ENCODE measurements at regions not wholly inside any gene's neighbourhood (a gene's known extent, or its start where the extent isn't known, plus 50 kb on each side); places are given as distances from the start of the nearest gene placed in this dataset.

DNA sequence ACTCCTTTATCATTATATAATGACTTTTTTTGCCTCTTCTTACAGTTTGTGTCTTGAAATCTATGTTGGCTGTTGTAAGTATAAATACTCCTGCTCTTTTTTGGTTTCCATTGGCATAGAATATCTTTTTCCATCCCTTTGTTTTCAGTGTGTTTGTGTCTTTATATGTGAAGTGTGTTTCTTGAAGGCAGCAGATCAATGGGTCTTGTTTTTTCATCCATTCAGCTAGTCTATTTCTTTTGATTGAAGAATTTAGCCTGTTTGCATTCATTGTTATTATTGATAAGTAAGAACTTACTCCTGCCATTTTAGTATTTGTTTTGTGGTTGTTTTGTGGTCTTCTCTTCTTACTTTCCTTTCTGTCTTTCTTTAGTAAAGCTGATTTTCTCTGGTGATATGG lies 322.8 kb downstream of the PLA2G4A start:
- no peaks in the 10 kb centered on the region for H3K4me1 ChIP-seq (ENCODE audit: control insufficient read depth, insufficient read depth, low read length)
- no peak for DNase-seq (ENCODE audit: low read depth, low spot score)
- H3K9me3 ChIP-seq (ENCODE audit: control insufficient read depth, insufficient read depth, low read length): no peaks in the 10 kb centered on the region
- no peak overlapping the region for H3K27ac ChIP-seq (ENCODE audit: low read length)
- H3K4me3 ChIP-seq (ENCODE audit: low read length): no peak overlapping the region
- no peaks in the 10 kb centered on the region for H3K36me3 ChIP-seq (ENCODE audit: control insufficient read depth, insufficient read depth, low read length)
- H3K27me3 ChIP-seq (ENCODE audit: control insufficient read depth, insufficient read depth, low read length): no peaks in the 10 kb centered on the region

DNA sequence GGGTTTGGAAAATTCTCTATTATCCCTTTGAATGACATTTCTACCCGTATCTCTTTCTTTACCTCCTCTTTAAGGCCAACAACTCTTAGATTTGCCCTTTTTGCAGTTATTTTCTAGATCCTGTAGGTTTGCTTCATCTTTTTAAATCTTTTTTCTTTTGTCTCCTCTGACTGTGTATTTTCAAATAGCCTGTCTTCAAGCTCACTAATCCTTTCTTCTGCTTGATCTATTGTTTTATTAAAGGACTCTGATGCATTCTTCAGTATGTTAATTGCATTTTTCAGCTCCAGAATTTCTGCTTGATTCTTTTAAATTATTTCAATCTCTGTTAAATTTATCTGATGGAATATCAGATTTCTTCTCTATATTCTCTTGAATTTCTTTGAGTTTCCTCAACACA lies 324.3 kb downstream of the PLA2G4A start:
- WGBS (ENCODE audit: insufficient coverage, insufficient read length): no CpG with 5 or more reads among the region's 1 CpG
- no peak for DNase-seq (ENCODE audit: low read depth, low spot score)

DNA sequence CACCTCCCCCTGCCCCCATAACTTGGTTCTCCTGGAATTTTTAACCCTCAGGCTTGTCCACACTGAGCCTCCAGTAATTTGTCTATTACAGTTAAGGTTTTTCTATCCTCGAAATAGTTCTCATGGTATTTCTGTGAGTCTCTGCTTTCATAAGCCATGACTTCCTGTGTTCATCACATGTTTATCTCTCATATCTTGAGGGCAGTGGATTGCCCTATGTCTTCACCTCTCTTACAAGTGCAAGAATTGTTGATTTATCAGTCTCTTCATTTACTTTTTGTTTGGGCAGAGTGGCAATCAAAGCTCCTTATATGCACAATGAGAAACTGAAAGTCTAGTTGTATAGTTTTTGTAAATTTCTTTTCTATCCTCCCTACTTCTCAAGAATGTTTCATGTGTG lies 328.4 kb downstream of the PLA2G4A start:
- H3K4me1 ChIP-seq (ENCODE audit: control insufficient read depth, insufficient read depth, low read length): no peaks in the 10 kb centered on the region
- no peaks in the 10 kb centered on the region for H3K9me3 ChIP-seq (ENCODE audit: control insufficient read depth, insufficient read depth, low read length)
- DNase-seq (ENCODE audit: low read depth, low spot score): no peak
- no peaks in the 10 kb centered on the region for H3K27me3 ChIP-seq (ENCODE audit: control insufficient read depth, insufficient read depth, low read length)
- no peaks in the 10 kb centered on the region for H3K36me3 ChIP-seq (ENCODE audit: control insufficient read depth, insufficient read depth, low read length)
- WGBS (ENCODE audit: insufficient coverage, insufficient read length): no CpG with 5 or more reads among the region's 1 CpG
- H3K4me3 ChIP-seq (ENCODE audit: low read length): no peak overlapping the region
- no peak overlapping the region for H3K27ac ChIP-seq (ENCODE audit: low read length)

More for the DNA sequence above, 324.3 kb downstream of the PLA2G4A start:
- Histone ChIP-seq H3K9me3 (ENCODE audit: control insufficient read depth, insufficient read depth, low read length) (no peaks in the 10 kb centered on the region), H3K36me3 (ENCODE audit: control insufficient read depth, insufficient read depth, low read length) (no peaks in the 10 kb centered on the region), H3K4me1 (ENCODE audit: control insufficient read depth, insufficient read depth, low read length) (no peaks in the 10 kb centered on the region), H3K4me3 (ENCODE audit: low read length) (no peak overlapping the region), H3K27me3 (ENCODE audit: control insufficient read depth, insufficient read depth, low read length) (no peaks in the 10 kb centered on the region), H3K27ac (ENCODE audit: low read length) (no peak overlapping the region)

DNA sequence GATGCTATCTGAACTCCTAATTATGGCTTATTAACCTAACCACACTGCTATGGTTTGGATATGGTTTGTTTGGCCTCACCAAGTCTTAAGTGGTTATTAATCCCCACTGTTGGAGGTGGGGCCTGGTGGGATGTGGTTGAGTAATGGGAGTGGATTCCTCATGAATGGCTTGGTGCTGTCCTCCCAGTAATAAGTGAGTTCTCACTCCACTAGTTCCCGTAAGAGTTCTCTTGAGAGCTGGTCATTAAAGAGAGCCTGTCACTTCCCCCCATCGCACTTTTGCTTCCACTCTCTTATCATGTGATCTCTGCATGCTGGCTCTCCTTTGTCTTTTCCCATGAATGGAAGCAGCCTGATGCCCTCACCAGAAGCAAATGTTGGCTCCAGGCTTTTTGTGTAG lies 328.8 kb downstream of the PLA2G4A start:
- no peak overlapping the region for H3K4me3 ChIP-seq (ENCODE audit: low read length)
- H3K27me3 ChIP-seq (ENCODE audit: control insufficient read depth, insufficient read depth, low read length): no peaks in the 10 kb centered on the region
- no peak for DNase-seq (ENCODE audit: low read depth, low spot score)
- WGBS (ENCODE audit: insufficient coverage, insufficient read length): no CpG with 5 or more reads among the region's 2 CpGs
- H3K9me3 ChIP-seq (ENCODE audit: control insufficient read depth, insufficient read depth, low read length): no peaks in the 10 kb centered on the region
- H3K27ac ChIP-seq (ENCODE audit: low read length): no peak overlapping the region
- no peaks in the 10 kb centered on the region for H3K4me1 ChIP-seq (ENCODE audit: control insufficient read depth, insufficient read depth, low read length)
- H3K36me3 ChIP-seq (ENCODE audit: control insufficient read depth, insufficient read depth, low read length): no peaks in the 10 kb centered on the region

DNA sequence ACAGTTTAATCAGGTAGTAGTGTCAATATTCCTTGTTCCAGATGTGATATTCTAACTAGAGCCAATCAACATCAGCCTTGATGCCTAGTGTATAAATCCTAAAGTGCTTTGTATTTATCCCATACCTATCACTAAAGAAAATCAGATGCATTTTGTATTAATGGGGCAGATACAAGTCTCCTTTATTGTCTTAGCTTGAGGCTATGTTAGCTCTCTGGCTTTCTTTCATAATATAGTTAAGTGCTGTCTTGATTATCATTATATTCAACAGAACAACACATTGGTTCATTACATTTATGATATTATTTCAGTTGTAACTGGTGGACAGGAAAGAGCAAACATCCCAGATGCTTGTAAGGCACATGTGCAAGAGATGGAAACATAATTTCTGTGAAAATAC lies 338.8 kb downstream of the PLA2G4A start:
- no peaks in the 10 kb centered on the region for H3K36me3 ChIP-seq (ENCODE audit: control insufficient read depth, insufficient read depth, low read length)
- H3K27me3 ChIP-seq (ENCODE audit: control insufficient read depth, insufficient read depth, low read length): no peaks in the 10 kb centered on the region
- no peak overlapping the region for H3K4me3 ChIP-seq (ENCODE audit: low read length)
- H3K27ac ChIP-seq (ENCODE audit: low read length): no peak overlapping the region
- H3K4me1 ChIP-seq (ENCODE audit: control insufficient read depth, insufficient read depth, low read length): no peaks in the 10 kb centered on the region
- no peaks in the 10 kb centered on the region for H3K9me3 ChIP-seq (ENCODE audit: control insufficient read depth, insufficient read depth, low read length)
- no peak for DNase-seq (ENCODE audit: low read depth, low spot score)

DNA sequence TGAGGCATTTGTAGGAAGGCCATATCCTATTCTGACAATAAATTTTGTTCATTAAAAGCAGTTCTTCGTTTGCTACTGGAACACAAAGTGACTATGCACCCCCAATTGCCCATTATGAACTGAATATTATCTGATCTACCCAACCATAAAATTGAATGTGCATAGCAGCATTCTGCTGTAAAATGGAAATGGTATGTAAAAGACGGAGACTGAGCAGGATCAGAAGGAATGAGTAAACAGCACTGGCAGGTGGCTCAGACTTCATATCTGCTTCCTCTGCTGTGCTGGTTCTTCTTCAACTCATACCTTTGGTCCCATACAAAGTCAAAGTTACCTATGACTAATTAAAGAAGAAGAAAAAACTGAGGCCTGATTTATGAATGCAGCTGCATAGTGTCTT lies 339.5 kb downstream of the PLA2G4A start:
- H3K36me3 ChIP-seq (ENCODE audit: control insufficient read depth, insufficient read depth, low read length): no peaks in the 10 kb centered on the region
- H3K4me1 ChIP-seq (ENCODE audit: control insufficient read depth, insufficient read depth, low read length): no peaks in the 10 kb centered on the region
- DNase-seq (ENCODE audit: low read depth, low spot score): no peak
- no peak overlapping the region for H3K4me3 ChIP-seq (ENCODE audit: low read length)
- no peak overlapping the region for H3K27ac ChIP-seq (ENCODE audit: low read length)
- no CpG with 5 or more reads among the region's 2 CpGs for WGBS (ENCODE audit: insufficient coverage, insufficient read length)
- H3K9me3 ChIP-seq (ENCODE audit: control insufficient read depth, insufficient read depth, low read length): no peaks in the 10 kb centered on the region
- no peaks in the 10 kb centered on the region for H3K27me3 ChIP-seq (ENCODE audit: control insufficient read depth, insufficient read depth, low read length)

DNA sequence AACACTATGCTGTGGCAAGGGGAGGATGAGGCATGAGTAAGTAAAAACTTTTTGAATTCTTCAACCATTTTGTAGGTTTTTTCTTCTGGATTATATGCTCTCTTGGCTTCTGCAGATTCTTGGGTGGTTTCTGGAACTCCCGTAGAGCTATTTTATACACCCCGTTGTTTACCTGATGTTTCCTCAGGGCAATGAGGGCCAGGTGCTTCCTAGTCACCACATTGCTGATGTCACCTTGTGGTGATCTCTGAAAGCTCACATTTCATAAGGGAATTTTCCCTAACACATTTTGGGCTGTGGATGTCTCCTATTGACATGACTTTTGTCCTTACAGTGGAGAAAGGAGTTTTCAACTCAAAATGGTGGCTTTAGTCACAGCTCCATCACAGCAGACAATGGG lies 356.6 kb downstream of the PLA2G4A start:
- H3K4me1 ChIP-seq (ENCODE audit: control insufficient read depth, insufficient read depth, low read length): no peaks in the 10 kb centered on the region
- no peak overlapping the region for H3K27ac ChIP-seq (ENCODE audit: low read length)
- no CpG with 5 or more reads among the region's 2 CpGs for WGBS (ENCODE audit: insufficient coverage, insufficient read length)
- DNase-seq (ENCODE audit: low read depth, low spot score): no peak
- H3K27me3 ChIP-seq (ENCODE audit: control insufficient read depth, insufficient read depth, low read length): no peaks in the 10 kb centered on the region
- H3K4me3 ChIP-seq (ENCODE audit: low read length): no peak overlapping the region
- H3K36me3 ChIP-seq (ENCODE audit: control insufficient read depth, insufficient read depth, low read length): no peaks in the 10 kb centered on the region
- H3K9me3 ChIP-seq (ENCODE audit: control insufficient read depth, insufficient read depth, low read length): no peaks in the 10 kb centered on the region

DNA sequence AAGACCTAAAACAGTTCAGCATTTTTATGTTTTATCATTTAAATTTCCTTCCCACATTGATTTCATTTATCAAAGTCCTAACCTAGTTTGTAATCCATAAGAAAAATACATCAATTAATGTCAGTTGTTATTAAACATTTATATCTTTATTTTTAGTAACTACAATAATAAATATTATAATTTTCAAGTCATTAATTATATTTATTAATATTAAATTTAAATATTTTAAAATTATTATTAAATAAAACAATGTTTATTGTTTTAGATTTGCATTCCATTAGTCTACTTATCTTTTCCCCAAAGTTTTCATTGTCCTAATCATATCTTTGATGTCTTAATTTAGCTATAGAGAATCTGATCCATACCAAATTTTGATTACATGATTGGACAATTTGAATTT lies 368.9 kb downstream of the PLA2G4A start:
- no peak overlapping the region for H3K27ac ChIP-seq (ENCODE audit: low read length)
- H3K4me3 ChIP-seq (ENCODE audit: low read length): no peak overlapping the region
- H3K4me1 ChIP-seq (ENCODE audit: control insufficient read depth, insufficient read depth, low read length): no peaks in the 10 kb centered on the region
- no peaks in the 10 kb centered on the region for H3K27me3 ChIP-seq (ENCODE audit: control insufficient read depth, insufficient read depth, low read length)
- H3K36me3 ChIP-seq (ENCODE audit: control insufficient read depth, insufficient read depth, low read length): no peaks in the 10 kb centered on the region
- no peak for DNase-seq (ENCODE audit: low read depth, low spot score)
- H3K9me3 ChIP-seq (ENCODE audit: control insufficient read depth, insufficient read depth, low read length): no peaks in the 10 kb centered on the region

DNA sequence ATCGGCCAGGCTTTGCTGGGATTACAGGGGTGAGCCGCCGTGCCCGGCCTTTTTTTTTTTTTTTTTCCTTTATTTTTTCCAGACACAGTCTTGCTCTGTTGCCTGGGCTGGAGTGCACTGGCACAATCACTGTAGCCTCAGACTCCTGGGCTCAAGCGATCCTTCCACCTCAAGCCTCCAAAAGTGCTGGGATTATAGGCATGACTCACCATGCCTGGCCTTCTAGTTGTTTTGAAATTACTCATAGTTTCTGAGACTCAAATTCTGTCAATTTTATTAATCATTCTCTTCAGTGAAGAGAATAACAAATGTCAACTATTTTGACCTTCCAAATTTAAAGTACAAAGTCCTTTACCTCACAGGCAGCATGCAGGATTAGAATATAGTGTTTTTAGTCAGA lies 374.5 kb downstream of the PLA2G4A start:
- no peaks in the 10 kb centered on the region for H3K4me1 ChIP-seq (ENCODE audit: control insufficient read depth, insufficient read depth, low read length)
- DNase-seq (ENCODE audit: low read depth, low spot score): no peak
- H3K27me3 ChIP-seq (ENCODE audit: control insufficient read depth, insufficient read depth, low read length): no peaks in the 10 kb centered on the region
- WGBS (ENCODE audit: insufficient coverage, insufficient read length): no CpG with 5 or more reads among the region's 5 CpGs
- H3K9me3 ChIP-seq (ENCODE audit: control insufficient read depth, insufficient read depth, low read length): no peaks in the 10 kb centered on the region
- no peaks in the 10 kb centered on the region for H3K36me3 ChIP-seq (ENCODE audit: control insufficient read depth, insufficient read depth, low read length)
- H3K4me3 ChIP-seq (ENCODE audit: low read length): no peak overlapping the region
- H3K27ac ChIP-seq (ENCODE audit: low read length): no peak overlapping the region

DNA sequence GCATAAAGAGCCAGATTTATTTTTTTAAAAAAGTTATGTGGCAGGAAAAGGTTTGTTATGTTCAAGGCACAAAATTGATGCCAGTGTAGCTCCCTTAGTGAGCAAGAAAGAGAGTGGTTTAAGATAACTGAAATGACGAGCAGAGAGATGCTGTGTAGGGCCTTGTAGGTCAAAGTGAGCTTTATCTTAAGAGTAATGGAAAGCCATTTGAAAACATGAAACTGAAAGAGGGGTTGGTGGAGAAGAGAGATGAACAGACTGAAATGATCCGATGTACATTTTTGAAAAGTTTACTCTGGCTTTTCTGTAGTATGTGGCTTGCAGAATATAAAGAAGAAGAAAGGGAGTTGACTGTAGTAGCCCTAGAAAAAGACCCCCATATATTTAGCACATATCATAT lies 383.6 kb downstream of the PLA2G4A start:
- Histone ChIP-seq H3K9me3 (ENCODE audit: control insufficient read depth, insufficient read depth, low read length) (no peaks in the 10 kb centered on the region), H3K27me3 (ENCODE audit: control insufficient read depth, insufficient read depth, low read length) (no peaks in the 10 kb centered on the region), H3K4me1 (ENCODE audit: control insufficient read depth, insufficient read depth, low read length) (no peaks in the 10 kb centered on the region), H3K4me3 (ENCODE audit: low read length) (no peak overlapping the region), H3K27ac (ENCODE audit: low read length) (no peak overlapping the region), H3K36me3 (ENCODE audit: control insufficient read depth, insufficient read depth, low read length) (no peaks in the 10 kb centered on the region)
- DNase-seq (ENCODE audit: low read depth, low spot score): no peak
- WGBS (ENCODE audit: insufficient coverage, insufficient read length): no CpG with 5 or more reads among the region's 2 CpGs

DNA sequence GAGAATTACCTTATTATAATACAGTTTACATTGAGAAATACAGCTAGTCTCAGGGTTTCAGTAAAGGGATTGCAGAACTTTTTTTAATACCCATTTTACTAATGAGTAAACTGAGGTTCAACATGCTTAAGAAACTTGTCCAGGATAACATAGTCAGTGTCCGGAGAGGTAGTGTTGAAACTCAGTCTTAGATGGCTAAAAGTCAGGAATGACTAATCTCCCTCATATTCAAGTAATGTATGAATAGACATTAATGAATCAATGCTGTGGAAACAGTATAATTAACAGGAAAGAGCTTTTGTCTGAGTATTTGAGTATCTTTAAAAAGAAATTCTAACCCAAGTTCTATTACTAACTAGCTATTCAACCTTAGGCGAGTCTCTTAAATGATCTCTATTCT lies 397.6 kb downstream of the PLA2G4A start:
- DNase-seq (ENCODE audit: low read depth, low spot score): no peak
- Histone ChIP-seq H3K27me3 (ENCODE audit: control insufficient read depth, insufficient read depth, low read length) (no peaks in the 10 kb centered on the region), H3K9me3 (ENCODE audit: control insufficient read depth, insufficient read depth, low read length) (no peaks in the 10 kb centered on the region), H3K36me3 (ENCODE audit: control insufficient read depth, insufficient read depth, low read length) (no peaks in the 10 kb centered on the region), H3K4me1 (ENCODE audit: control insufficient read depth, insufficient read depth, low read length) (no peaks in the 10 kb centered on the region), H3K27ac (ENCODE audit: low read length) (no peak overlapping the region), H3K4me3 (ENCODE audit: low read length) (no peak overlapping the region)
- WGBS (ENCODE audit: insufficient coverage, insufficient read length): no CpG with 5 or more reads among the region's 2 CpGs

Measured in iPS DF 6.9 (cell line).